A204.1 (cell line): ENCODE measurements at regions not wholly inside any gene's neighbourhood (a gene's known extent, or its start where the extent isn't known, plus 50 kb on each side); places are given as distances from the start of the nearest gene placed in this dataset.

Source experiments
- FAIRE-seq: peaks from 2 replicates; lab custom pipeline; 2012; peaks lifted over from hg19 to GRCh38; lab: Jason Lieb, UNC

DNA sequence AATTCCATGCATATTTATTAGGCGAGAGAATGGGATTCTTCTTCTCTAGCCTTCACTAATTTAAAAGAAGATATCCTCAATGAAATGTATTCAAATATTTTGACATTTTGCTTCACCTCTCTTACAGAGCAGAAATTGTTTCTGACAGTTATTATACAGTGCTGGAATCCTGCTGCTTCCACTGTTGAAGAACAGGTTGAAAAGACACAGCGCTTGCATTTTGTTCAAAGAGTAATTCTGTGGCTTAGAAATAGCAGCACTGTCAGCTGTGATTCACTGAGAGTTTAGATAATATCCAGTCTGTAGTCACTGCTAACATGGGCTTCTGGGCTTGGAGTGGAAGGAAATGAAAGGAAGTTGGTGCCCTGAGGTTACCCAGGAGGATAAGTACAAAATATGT, 117.1 kb upstream of the FBXL4 start:
- FAIRE-seq = no peak

DNA sequence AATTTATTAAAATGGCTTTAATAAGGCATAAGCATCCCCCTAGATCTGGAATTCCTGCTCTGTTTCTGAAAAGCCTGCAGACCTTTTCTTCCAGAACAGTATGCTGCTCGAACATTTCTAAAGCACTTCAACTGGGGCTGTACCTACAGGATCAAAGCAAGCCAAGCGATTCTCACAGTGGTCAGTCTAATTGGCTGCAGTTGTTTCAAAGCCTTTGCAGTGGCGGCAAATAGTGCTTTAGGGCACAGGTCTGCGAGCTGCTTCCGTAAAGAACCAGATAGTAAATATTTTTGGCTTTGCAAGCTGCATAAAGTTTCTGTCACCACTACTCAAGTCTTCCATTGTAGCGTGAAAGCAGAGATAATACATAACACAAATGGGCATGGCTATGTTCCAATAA, 88.9 kb upstream of the FBXL4 start:
- FAIRE-seq = no peak

DNA sequence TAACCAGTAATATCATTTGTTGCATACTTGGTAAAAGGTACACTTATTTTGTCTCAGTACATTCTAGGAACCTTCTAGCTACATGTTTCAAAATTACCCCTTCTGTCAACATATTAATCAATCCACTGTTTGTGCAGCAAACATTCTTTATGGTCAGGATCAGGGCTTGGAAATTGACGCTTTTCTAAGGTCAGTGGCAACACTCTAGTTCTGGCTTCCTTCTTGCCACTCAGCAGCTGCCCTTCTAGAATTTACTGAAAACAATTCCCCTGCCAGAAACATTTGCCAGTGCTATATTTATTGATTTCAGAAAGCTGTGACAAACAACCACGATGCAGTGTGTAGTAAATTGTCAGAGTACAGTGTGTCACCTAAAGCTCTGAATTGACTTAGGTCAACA, 84.7 kb upstream of the FBXL4 start:
- FAIRE-seq = no peak

- no peak for FAIRE-seq
Measured at GRCh38 chr6:99031957-99032356, 84.2 kb upstream of the FBXL4 start.

GRCh38 chr6:99030915-99031314, 83.2 kb upstream of the FBXL4 start:
- no peak for FAIRE-seq

DNA sequence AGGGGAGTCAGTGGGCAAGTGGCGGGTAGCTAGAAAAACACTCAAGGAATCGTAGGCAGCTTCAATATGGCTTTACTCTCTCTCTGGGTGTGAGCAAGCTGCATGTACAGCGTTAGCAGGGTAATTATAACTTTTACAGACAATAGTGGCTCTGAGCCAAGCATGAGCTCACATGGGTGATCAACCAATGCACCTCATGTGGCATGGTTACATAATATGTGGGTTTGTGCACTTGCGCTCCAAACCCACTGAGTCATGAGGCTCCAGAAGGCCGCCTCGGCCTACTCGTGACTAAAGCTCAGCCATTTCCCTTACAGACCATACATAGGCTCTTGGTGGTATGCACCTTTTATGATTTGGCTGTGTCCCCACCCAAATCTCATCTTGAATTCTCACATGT, 78.4 kb upstream of the FBXL4 start:
- no peak for FAIRE-seq

- FAIRE-seq = no peak
Measured at GRCh38 chr6:99024089-99024488, 76.3 kb upstream of the FBXL4 start.

DNA sequence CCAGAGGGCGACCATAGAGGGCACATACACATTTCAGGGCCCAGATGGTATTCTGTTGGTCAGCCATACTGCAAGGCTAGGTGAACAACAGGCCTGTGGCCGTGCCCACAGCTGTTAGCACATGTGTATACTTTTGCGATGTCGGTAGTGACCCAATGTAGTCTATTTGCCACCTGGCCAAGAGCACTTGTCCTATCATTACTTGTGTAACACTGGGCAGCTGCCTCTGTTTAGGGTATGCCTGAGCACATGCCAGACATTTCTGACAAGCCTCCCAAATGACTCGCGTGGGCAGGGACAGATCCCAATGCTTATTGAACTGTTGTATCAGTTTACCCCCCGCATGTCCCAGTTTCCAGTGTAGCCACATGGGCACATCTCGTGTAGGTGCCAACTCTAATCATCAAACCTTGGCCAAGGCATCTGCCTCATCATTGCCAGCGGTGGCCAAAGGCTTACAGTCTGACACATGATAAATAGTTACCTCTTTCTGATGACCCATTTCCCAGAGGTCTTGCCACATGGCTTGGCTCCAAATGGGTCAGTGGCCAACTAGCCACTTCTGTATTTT, 74.4 kb upstream of the FBXL4 start:
- no peak for FAIRE-seq

- FAIRE-seq = no peak
Measured at GRCh38 chr6:99019381-99019780, 71.6 kb upstream of the FBXL4 start.

GRCh38 chr6:99017150-99017549, 69.4 kb upstream of the FBXL4 start:
- no peak for FAIRE-seq

DNA sequence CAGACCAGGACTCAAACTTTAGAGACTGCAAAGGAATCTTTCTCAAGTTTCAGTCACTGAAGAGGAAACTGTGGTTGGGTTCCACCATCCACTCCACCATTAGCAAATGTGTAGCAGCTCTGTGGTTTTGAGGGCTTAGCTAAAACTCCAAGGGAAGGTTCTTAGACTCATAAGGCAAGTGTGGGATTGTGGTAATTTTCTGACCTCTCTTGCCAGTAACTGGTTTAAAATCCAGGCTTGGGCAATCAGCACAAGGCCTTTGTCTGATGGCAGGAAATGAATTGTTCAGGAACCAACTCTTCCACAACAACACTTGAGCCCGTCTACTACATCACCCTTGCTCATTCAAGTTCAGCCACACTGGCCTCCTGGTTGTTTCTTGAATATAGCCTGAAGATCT, 68.6 kb upstream of the FBXL4 start:
- FAIRE-seq = no peak

DNA sequence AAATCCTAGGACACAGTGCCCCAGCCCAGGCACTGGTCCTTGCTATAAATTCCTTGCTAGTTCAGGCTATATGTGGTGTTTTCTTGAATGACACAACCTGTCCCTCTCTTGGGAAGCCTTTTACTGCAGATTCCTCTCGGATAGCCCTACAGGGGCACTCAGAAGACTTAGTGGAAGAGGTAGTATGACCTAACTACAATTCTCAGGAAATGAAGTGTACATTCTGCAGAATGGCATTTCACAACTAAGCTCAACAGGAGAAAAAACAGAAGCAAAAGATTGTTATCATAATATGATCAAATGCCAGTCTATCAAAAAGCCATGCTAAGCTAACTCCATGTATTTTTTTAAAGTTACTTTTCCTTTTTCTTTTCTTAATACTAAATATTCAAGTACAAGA, 66.3 kb upstream of the FBXL4 start:
- no peak for FAIRE-seq

GRCh38 chr6:99013661-99014060, 65.9 kb upstream of the FBXL4 start:
- no peak for FAIRE-seq

DNA sequence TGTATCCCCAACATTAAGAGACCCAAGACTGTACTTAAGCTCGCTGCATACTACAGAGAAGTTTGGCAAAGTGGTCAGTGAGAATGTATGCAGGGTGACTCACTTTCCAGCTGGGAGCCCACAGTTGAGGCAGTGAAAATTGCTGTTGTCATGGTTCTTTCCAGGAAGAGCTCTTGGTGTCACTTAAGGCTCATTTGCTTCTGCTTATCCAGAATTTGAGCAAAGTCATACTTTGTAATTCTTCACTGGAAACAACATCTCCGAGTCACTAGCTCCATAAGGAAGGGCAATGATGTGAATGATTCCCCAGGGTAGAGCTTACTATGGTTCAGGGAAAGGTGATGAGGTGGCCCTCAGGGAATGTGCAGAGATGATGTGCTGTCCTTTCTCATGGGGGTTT, 65.4 kb upstream of the FBXL4 start:
- no peak for FAIRE-seq

- FAIRE-seq = no peak
Measured at GRCh38 chr6:99011151-99011550, 63.4 kb upstream of the FBXL4 start.

GRCh38 chr6:99002831-99003230, 55.1 kb upstream of the FBXL4 start:
- no peak for FAIRE-seq

DNA sequence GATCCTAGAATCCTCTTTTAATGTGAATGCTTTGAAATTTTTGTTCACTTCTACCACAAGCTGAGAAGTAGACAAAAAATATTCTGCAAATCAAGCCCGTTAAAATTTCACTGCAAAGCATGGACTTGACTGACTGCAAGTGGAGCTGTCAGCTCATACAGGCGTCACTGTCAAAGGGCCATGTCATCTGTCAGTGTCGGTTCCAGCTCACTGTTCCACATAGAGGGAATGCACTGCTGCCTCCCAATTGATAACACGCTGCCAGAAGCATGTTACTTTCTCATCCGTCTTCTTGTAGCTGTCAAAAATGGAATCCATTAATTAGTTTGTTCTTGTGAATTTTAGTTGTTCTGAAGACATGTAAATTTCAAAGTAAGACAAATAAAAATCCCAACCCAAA, 50.4 kb upstream of the FBXL4 start:
- no peak for FAIRE-seq
